HCT116 (cell line): ENCODE measurements at regions not wholly inside any gene's neighbourhood (a gene's known extent, or its start where the extent isn't known, plus 50 kb on each side); places are given as distances from the start of the nearest gene placed in this dataset.

Experiments
- ATAC-seq: fragments of 200-7000 bp; cut with Tn5 transposase; 2 replicates; pipeline ENCODE4 v1.9.1; 2020; ENCODE audit warnings: mild to moderate bottlenecking, moderate library complexity
- BruUV-seq: library from RNA; stranded (reverse); fragments of 400-500 nt; replicated peaks from 2 replicates; lab custom pipeline; 2021; lab: Mats Ljungman, UMichigan
- CTCF ChIA-PET: fragments of 300-600 bp; sonication (Branson Sonifier 250); formaldehyde crosslinking; loops from one replicate; lab custom pipeline; 2021; ENCODE audit warnings: antibody characterized with exemption; lab: Charles Lee
- POLR2A ChIA-PET: fragments of 300-600, 350-600 bp; sonication (Branson Sonifier 250); formaldehyde crosslinking; loops from one replicate; lab custom pipeline; 2021; ENCODE audit warnings: antibody characterized with exemption; lab: Charles Lee
- RAD21 ChIA-PET, 2 experiments: fragments of 300-600 bp; sonication (Branson Sonifier 250); formaldehyde crosslinking; loops; one replicate each; lab custom pipeline; 2023; ENCODE audit warnings: low total read pairs in 2 of 2; ENCODE audit not compliant: uncharacterized antibody in 2 of 2, unreplicated experiment in 2 of 2, low non-redundant PET in 1 of 2; lab: Charles Lee
- DNase-seq: peaks from one replicate; pipeline ENCODE4 v3.0.0-alpha.2; 2010; ENCODE audit warnings: low read depth, low spot score
- H2AFZ ChIP-seq: fragments of 200-600 bp; shearing (Covaris generic), sonication (generic); 2 replicates; pipeline ENCODE4 v1.6.1; 2017; ENCODE audit warnings: low read depth, mixed run types, mixed read lengths, antibody characterized with exemption, low read length; ENCODE audit not compliant: poor library complexity, severe bottlenecking
- H3K27ac ChIP-seq: 2 replicates; pipeline ENCODE4 v1.5.1; 2012; ENCODE audit warnings: low read depth, low read length
- H3K27me3 ChIP-seq: fragments of 200-600 bp; sonication (generic); 2 replicates; pipeline ENCODE4 v1.6.1; 2016; ENCODE audit warnings: mixed run types, low read length, mixed read lengths; ENCODE audit not compliant: insufficient read depth
- H3K36me3 ChIP-seq, 2 experiments: fragments of 200-500 bp in 1 of 2; fragments of 200-600 bp in 1 of 2; sonication (Bioruptor generic) in 1 of 2; sonication (generic) in 1 of 2; 2 replicates each; pipeline versions ENCODE4 v1.5.1 to v1.6.1; 2014 to 2016; ENCODE audit warnings: low read length in 2 of 2, inconsistent platforms in 1 of 2, mixed read lengths in 1 of 2, mixed run types in 1 of 2; ENCODE audit not compliant: insufficient read depth in 2 of 2, control insufficient read depth in 1 of 2
- H3K4me1 ChIP-seq, 2 experiments: fragments of 200-600 bp in 1 of 2; sonication (generic) in 1 of 2; 2 replicates each; pipeline versions ENCODE4 v1.5.1 to v1.6.1; 2012 to 2017; ENCODE audit warnings: low read length in 2 of 2, inconsistent platforms in 1 of 2, mild to moderate bottlenecking in 1 of 2, mixed read lengths in 1 of 2, mixed run types in 1 of 2, moderate library complexity in 1 of 2; ENCODE audit not compliant: insufficient read depth in 2 of 2, control insufficient read depth in 1 of 2
- H3K4me2 ChIP-seq: fragments of 200-600 bp; sonication (generic); 2 replicates; pipeline ENCODE4 v1.6.1; 2017; ENCODE audit warnings: mixed run types, low read length, mixed read lengths
- H3K4me3 ChIP-seq, 2 experiments: fragments of 200-600 bp in 1 of 2; sonication (generic) in 1 of 2; replicated peaks in 1 of 2; 2 replicates each; pipeline ENCODE4 v1.5.1; 2011 to 2016; ENCODE audit warnings: low read length in 2 of 2, control low read depth in 1 of 2, low read depth in 1 of 2, mild to moderate bottlenecking in 1 of 2, mixed read lengths in 1 of 2, mixed run types in 1 of 2
- H3K79me2 ChIP-seq: fragments of 200-600 bp; sonication (generic); 2 replicates; pipeline ENCODE4 v1.6.1; 2017; ENCODE audit warnings: mild to moderate bottlenecking, mixed run types, low read length, moderate library complexity, mixed read lengths; ENCODE audit not compliant: insufficient read depth
- H3K9ac ChIP-seq: fragments of 200-600 bp; sonication (generic); 2 replicates; pipeline ENCODE4 v1.6.1; 2016; ENCODE audit warnings: low read length, mixed read lengths
- H3K9me2 ChIP-seq: fragments of 200-600 bp; sonication (generic), shearing (Covaris generic); 2 replicates; pipeline ENCODE4 v1.6.1; 2017; ENCODE audit warnings: mixed run types, mild to moderate bottlenecking, moderate library complexity; ENCODE audit not compliant: insufficient read depth
- H3K9me3 ChIP-seq, 2 experiments: fragments of 200-500 bp in 1 of 2; fragments of 200-600 bp in 1 of 2; sonication (Bioruptor generic) in 1 of 2; sonication (generic) in 1 of 2; 2 replicates each; pipeline ENCODE4 v1.6.1; 2014 to 2017; ENCODE audit warnings: low read length in 2 of 2, mixed read lengths in 2 of 2, inconsistent platforms in 1 of 2, low read depth in 1 of 2, mild to moderate bottlenecking in 1 of 2, mixed run types in 1 of 2, moderate library complexity in 1 of 2; ENCODE audit not compliant: control insufficient read depth in 1 of 2, insufficient read depth in 1 of 2
- H4K20me1 ChIP-seq: fragments of 200-600 bp; sonication (generic), shearing (Covaris generic); 2 replicates; pipeline ENCODE4 v1.6.1; 2017; ENCODE audit warnings: mixed run types, mild to moderate bottlenecking, moderate library complexity; ENCODE audit not compliant: insufficient read depth
- CEBPB ChIP-seq: IDR thresholded peaks from 2 replicates; pipeline ENCODE4 v1.6.1; 2012; ENCODE audit warnings: low read depth
- EGR1 ChIP-seq: IDR thresholded peaks from 2 replicates; pipeline ENCODE4 v1.6.1; 2012; ENCODE audit warnings: low read depth
- ELF1 ChIP-seq: IDR thresholded peaks from 2 replicates; pipeline ENCODE4 v1.6.1; 2012; ENCODE audit warnings: low read depth, borderline replicate concordance
- EZH2phosphoT487 ChIP-seq: fragments of 200-600 bp; IDR thresholded peaks from 2 replicates; pipeline ENCODE4 v1.6.1; 2018; ENCODE audit warnings: antibody characterized with exemption, borderline replicate concordance
- RAD21 ChIP-seq: IDR thresholded peaks from 2 replicates; pipeline ENCODE4 v1.6.1; 2012; ENCODE audit warnings: low read depth, mild to moderate bottlenecking
- SIN3A ChIP-seq: IDR thresholded peaks from 2 replicates; pipeline ENCODE4 v1.6.1; 2012; ENCODE audit warnings: low read depth
- SRF ChIP-seq: IDR thresholded peaks from 2 replicates; pipeline ENCODE4 v1.6.1; 2012; ENCODE audit warnings: low read depth
- TCF7L2 ChIP-seq: IDR thresholded peaks from 2 replicates; pipeline ENCODE4 v1.7.0; 2011; ENCODE audit warnings: borderline replicate concordance, inconsistent platforms; ENCODE audit not compliant: insufficient read depth, insufficient read length; ENCODE audit errors: extremely low read depth
- ZNF274 ChIP-seq: fragments of 200-500 bp; sonication (Bioruptor generic); IDR thresholded peaks from 2 replicates; pipeline ENCODE4 v1.6.1; 2014; ENCODE audit warnings: mild to moderate bottlenecking, low read depth, low read length, inconsistent platforms
- intact Hi-C: fragments of 100-400 bp; cut with micrococcal nuclease; formaldehyde crosslinking; loops from 2 replicates; pipeline ENCODE4 v1.10.0; 2022
- TF ChIP-seq, protein P1 (sequence below): IDR thresholded peaks from 2 replicates; pipeline ENCODE4 v1.6.1; 2012; ENCODE audit warnings: low read depth

DNA sequence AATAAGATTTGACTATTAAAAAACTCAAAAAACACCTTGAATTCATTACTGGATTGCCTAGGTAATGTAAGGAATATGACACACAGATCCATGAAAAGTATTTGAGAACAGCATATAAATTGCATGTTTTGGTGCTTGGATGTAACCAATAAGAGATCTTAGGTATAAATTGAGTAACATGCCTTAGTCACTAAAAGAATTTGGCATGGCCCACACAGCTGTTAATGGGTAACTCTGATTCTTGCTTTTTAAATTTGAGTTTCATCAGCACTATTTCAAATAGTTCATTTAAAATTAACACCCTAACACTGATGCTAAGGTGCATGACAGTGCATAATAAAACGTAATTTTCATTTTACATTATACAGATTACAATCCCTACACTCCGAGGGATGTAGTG lies 779.3 kb upstream of the WWC1 start:
- no peak for ATAC-seq
- Histone ChIP-seq H3K4me3 (no peak overlapping the region), H3K27ac (no peak overlapping the region), H3K9me2 (no peaks in the 10 kb centered on the region), H2AFZ (no peak overlapping the region), H3K4me1 (no peaks in the 10 kb centered on the region), H3K9me3 (no peaks in the 10 kb centered on the region), H3K27me3 (no peaks in the 10 kb centered on the region), H3K36me3 (no peaks in the 10 kb centered on the region), H3K4me2 (no peak overlapping the region), H3K79me2 (no peaks in the 10 kb centered on the region), H4K20me1 (no peaks in the 10 kb centered on the region), H3K9ac (no peak overlapping the region)
- no peak for DNase-seq
- no peak for TF ChIP-seq EGR1
- TF ChIP-seq RAD21, result no peak
- TF ChIP-seq TCF7L2, result no peak
- no peak for TF ChIP-seq ELF1
- no peak for TF ChIP-seq EZH2phosphoT487
- TF ChIP-seq SIN3A, result no peak
- no peak for TF ChIP-seq ZNF274
- TF ChIP-seq, protein P1, sequence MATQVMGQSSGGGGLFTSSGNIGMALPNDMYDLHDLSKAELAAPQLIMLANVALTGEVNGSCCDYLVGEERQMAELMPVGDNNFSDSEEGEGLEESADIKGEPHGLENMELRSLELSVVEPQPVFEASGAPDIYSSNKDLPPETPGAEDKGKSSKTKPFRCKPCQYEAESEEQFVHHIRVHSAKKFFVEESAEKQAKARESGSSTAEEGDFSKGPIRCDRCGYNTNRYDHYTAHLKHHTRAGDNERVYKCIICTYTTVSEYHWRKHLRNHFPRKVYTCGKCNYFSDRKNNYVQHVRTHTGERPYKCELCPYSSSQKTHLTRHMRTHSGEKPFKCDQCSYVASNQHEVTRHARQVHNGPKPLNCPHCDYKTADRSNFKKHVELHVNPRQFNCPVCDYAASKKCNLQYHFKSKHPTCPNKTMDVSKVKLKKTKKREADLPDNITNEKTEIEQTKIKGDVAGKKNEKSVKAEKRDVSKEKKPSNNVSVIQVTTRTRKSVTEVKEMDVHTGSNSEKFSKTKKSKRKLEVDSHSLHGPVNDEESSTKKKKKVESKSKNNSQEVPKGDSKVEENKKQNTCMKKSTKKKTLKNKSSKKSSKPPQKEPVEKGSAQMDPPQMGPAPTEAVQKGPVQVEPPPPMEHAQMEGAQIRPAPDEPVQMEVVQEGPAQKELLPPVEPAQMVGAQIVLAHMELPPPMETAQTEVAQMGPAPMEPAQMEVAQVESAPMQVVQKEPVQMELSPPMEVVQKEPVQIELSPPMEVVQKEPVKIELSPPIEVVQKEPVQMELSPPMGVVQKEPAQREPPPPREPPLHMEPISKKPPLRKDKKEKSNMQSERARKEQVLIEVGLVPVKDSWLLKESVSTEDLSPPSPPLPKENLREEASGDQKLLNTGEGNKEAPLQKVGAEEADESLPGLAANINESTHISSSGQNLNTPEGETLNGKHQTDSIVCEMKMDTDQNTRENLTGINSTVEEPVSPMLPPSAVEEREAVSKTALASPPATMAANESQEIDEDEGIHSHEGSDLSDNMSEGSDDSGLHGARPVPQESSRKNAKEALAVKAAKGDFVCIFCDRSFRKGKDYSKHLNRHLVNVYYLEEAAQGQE, result no peak
- TF ChIP-seq CEBPB, result no peak
- no peak for TF ChIP-seq SRF
- intact Hi-C loops, result no loop called here
- ChIA-PET RAD21 (no interaction called here), POLR2A (no interaction called here), CTCF (no interaction called here)
- BruUV-seq, result no TSS peak
